ENCODE measurements at regions not wholly inside any gene's neighbourhood (a gene's known extent, or its start where the extent isn't known, plus 50 kb on each side); places are given as distances from the start of the nearest gene placed in this dataset.
"Not testable (repeated sequence)": the region's sequence is repeated elsewhere in the genome, so short reads cannot be mapped to it uniquely, and the experiment has no call there.

DNA sequence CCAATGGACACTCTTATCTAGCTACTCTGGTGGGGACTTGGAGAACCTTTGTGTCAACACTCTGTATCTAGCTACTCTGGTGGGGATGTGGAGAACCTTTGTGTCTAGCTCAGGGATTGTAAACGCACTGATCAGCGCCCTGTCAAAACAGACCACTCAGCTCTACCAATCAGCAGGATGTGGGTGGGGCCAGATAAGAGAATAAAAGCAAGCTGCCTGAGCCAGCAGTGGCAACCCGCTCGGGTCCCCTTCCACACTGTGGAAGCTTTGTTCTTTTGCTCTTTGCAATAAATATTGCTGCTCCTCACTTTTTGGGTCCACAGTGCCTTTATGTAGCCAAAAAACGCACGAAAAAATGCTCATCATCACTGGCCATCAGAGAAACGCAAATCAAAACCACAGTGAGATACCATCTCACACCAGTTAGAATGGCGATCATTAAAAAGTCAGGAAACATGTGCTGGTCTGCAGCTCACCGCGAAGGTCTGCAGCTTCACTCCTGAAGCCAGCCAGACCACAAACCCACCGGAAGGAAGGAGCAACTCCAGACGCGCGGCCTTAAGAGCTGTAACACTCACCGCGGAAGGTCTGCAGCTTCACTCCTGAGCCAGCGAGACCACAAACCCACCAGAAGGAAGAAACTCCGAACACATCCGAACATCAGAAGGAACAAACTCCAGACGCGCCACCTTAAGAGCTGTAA is 176.3 kb downstream of the TBX18 start:
- WGBS, 2 experiments (ENCODE audit: extremely low coverage in 1 of 2, insufficient coverage in 1 of 2, insufficient read length in 1 of 2, insufficient replicate concordance in 2 of 2, low coverage in 1 of 2, low lambda C conversion rate in 2 of 2, missing lambda C conversion rate in 1 of 2) = 86% methylated on average over 18 of the region's 21 CpGs; no CpG with 5 or more reads in 1 of the 2 experiments
- CTCF ChIA-PET (ENCODE audit: partially characterized antibody) = interaction anchor here (1.3 kb wide), 2 partner anchors 19 to 24 kb away, joined by 3 read pairs; no protein-coding TSS in a partner anchor
- FAIRE-seq = not testable (repeated sequence)

More for the DNA sequence above, 176.3 kb downstream of the TBX18 start:
- H2AFZ ChIP-seq (ENCODE audit: low read length); H3K4me2 ChIP-seq (ENCODE audit: insufficient read depth in 1 of 2, low read depth in 2 of 2, low read length in 2 of 2); DNase-seq (ENCODE audit: low read depth in 1 of 2, low spot score in 2 of 2); H3K27ac ChIP-seq (ENCODE audit: low read depth, low read length); H3K36me3 ChIP-seq (ENCODE audit: control insufficient read depth in 2 of 4, insufficient read depth in 4 of 4, low read length in 3 of 4); H4K20me1 ChIP-seq (replicated peaks in 1 of 2; ENCODE audit: control insufficient read depth in 1 of 2, insufficient read depth in 2 of 2, low read length in 2 of 2); H2BK15ac ChIP-seq (ENCODE audit: low read length); H2BK20ac ChIP-seq (ENCODE audit: low read length); H3K9me3 ChIP-seq (ENCODE audit: insufficient read depth in 2 of 2, low read depth in 1 of 2, low read length in 1 of 2); H3K9ac ChIP-seq (replicated peaks in 1 of 4; ENCODE audit: extremely low read depth in 1 of 4, low read depth in 3 of 4, low read length in 3 of 4); H2AK5ac ChIP-seq (ENCODE audit: low read depth, low read length); H2BK5ac ChIP-seq (ENCODE audit: low read depth, low read length); H3K79me1 ChIP-seq (ENCODE audit: low read depth, low read length); H3K27me3 ChIP-seq (replicated peaks in 1 of 4; ENCODE audit: control insufficient read depth in 3 of 4, extremely low read depth in 1 of 4, insufficient read depth in 3 of 4, low read length in 3 of 4); H3K4ac ChIP-seq (replicated peaks; ENCODE audit: insufficient read length, low read depth, low read length); H4K5ac ChIP-seq (ENCODE audit: insufficient read length, low read depth, low read length); H4K8ac ChIP-seq (ENCODE audit: extremely low read depth, insufficient read depth, low read length); H3K14ac ChIP-seq (ENCODE audit: insufficient read length); H3K4me1 ChIP-seq (replicated peaks in 1 of 4; ENCODE audit: control insufficient read depth in 3 of 4, insufficient read depth in 4 of 4, low read length in 3 of 4); H3K4me3 ChIP-seq (ENCODE audit: extremely low read depth in 1 of 4, insufficient read depth in 2 of 4, low read depth in 3 of 4, low read length in 4 of 4); H3K23ac ChIP-seq (ENCODE audit: insufficient read length); H3K18ac ChIP-seq (ENCODE audit: extremely low read depth, low read length); H2BK120ac ChIP-seq (replicated peaks; ENCODE audit: low read depth, low read length); POLR2A ChIA-PET (ENCODE audit: partially characterized antibody); H4K91ac ChIP-seq (replicated peaks; ENCODE audit: insufficient read length, low read length); H2BK12ac ChIP-seq (ENCODE audit: low read depth, low read length); H3K56ac ChIP-seq (replicated peaks; ENCODE audit: insufficient read length, low read depth, low read length); H3K79me2 ChIP-seq (ENCODE audit: control insufficient read depth in 1 of 2, insufficient read depth in 2 of 2, low read length in 2 of 2); H3K23me2 ChIP-seq (ENCODE audit: low read depth, low read length): not testable (repeated sequence)

Measured in H1 (cell line).